Glutamatergic neuron (in vitro differentiated cells): ENCODE measurements at regions not wholly inside any gene's neighbourhood (a gene's known extent, or its start where the extent isn't known, plus 50 kb on each side); places are given as distances from the start of the nearest gene placed in this dataset.

ENCODE experiments used
- DNase-seq: peaks from one replicate; pipeline ENCODE4 v3.0.0; 2022
- H3K27ac Mint-ChIP-seq: one replicate; pipeline ENCODE4 v1.8.0; 2020; ENCODE audit warnings: mild to moderate bottlenecking, mixed read lengths, inconsistent platforms; ENCODE audit not compliant: unreplicated experiment
- H3K27me3 Mint-ChIP-seq: one replicate; pipeline ENCODE4 v1.8.0; 2020; ENCODE audit warnings: mild to moderate bottlenecking, moderate library complexity, mixed read lengths, inconsistent platforms; ENCODE audit not compliant: unreplicated experiment
- H3K36me3 Mint-ChIP-seq: one replicate; pipeline ENCODE4 v1.8.0; 2020; ENCODE audit warnings: mild to moderate bottlenecking, mixed read lengths, inconsistent platforms; ENCODE audit not compliant: unreplicated experiment
- H3K4me1 Mint-ChIP-seq: one replicate; pipeline ENCODE4 v1.8.0; 2020; ENCODE audit warnings: mild to moderate bottlenecking, low read depth, mixed read lengths, inconsistent platforms; ENCODE audit not compliant: unreplicated experiment
- H3K4me3 Mint-ChIP-seq: one replicate; pipeline ENCODE4 v1.8.0; 2020; ENCODE audit warnings: mild to moderate bottlenecking, mixed read lengths, inconsistent platforms; ENCODE audit not compliant: unreplicated experiment
- H3K9me3 Mint-ChIP-seq: one replicate; pipeline ENCODE4 v1.8.0; 2020; ENCODE audit warnings: mild to moderate bottlenecking, moderate library complexity, mixed read lengths, inconsistent platforms; ENCODE audit not compliant: unreplicated experiment
- CTCF ChIP-seq: fragments of 200-600 bp; sonication (generic); IDR thresholded peaks from one replicate; pipeline ENCODE4 v1.5.0; 2021; ENCODE audit not compliant: partially characterized antibody, unreplicated experiment

DNA sequence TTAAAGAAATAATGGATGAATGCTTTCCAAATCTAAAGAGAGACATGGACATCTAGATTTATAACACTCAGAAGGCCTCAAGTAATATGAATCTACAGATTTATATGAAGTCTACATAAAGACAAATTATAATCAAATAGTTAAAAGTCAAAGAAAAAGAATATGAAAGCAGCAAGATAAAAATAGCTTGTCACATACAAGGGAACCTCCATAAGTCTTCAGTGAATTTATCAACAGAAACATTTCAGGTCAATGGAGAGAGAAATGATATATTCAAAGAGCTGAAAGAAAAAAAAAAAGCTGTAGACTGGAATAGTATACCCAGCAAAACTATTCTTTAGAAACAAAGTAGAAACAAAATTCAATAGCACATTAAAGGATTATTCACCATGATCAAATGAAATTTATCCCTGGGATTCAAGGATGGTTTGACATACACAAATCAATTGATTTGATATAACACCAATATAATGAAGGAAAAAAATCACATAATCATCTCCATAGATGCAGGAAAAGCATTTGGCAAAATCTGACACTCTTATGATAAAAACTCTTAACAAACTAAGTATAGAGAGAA is 346.6 kb upstream of the PABPC4L start:
- H3K9me3 Mint-ChIP-seq = no peaks in the 10 kb centered on the region
- H3K27ac Mint-ChIP-seq = no peak overlapping the region
- H3K4me3 Mint-ChIP-seq = no peak overlapping the region
- no peak for TF ChIP-seq CTCF
- no peaks in the 10 kb centered on the region for H3K4me1 Mint-ChIP-seq
- no peak for DNase-seq
- H3K36me3 Mint-ChIP-seq = peaks cover 13% of the 10 kb centered on the region
- peaks cover 1% of the 10 kb centered on the region for H3K27me3 Mint-ChIP-seq

DNA sequence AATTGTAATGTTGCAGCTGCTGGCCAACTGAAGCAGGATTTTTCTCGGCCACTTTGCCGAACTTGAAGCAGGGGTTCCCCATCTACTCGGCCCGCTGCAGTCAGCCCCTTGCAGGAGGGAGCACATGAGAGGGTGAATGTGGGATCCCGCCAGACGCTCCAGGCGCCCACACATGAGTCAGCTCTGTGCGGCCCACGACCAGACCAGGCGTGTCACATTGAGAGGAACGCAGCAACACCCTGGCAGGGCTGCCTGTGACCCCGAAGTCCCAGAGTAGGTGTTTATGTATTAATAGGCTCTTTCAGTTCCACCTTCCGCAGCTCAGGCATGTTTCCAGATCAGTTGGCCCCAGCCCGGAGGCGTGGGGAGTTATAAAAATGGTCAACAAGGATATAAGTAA is 344.7 kb upstream of the PABPC4L start:
- no peak overlapping the region for H3K27ac Mint-ChIP-seq
- no peak for TF ChIP-seq CTCF
- peaks cover 1% of the 10 kb centered on the region for H3K27me3 Mint-ChIP-seq
- H3K4me3 Mint-ChIP-seq = no peak overlapping the region
- H3K4me1 Mint-ChIP-seq = no peaks in the 10 kb centered on the region
- H3K36me3 Mint-ChIP-seq = peaks cover 13% of the 10 kb centered on the region
- no peak for DNase-seq
- no peaks in the 10 kb centered on the region for H3K9me3 Mint-ChIP-seq

DNA sequence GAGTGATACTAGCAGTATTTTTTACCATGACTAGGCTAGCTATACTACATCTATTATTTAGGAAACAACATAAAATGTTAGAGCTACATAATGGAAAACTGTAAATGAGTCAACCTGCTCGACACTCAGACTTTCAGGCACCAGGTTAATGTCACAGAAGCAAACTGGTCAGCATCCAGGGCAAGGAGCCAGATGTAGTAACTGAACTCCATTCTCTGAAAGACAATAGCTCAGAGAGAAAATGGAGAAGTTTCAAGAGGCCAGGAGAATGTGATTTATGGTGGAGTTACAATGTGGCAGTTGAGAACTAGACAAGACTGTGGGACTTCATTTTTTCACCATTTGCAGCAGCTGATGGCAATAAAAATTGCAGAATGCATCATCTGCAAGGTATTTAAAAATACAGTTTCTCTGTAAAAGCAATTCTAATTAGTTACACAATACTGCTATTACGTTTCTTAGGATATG is 342.7 kb upstream of the PABPC4L start:
- H3K4me3 Mint-ChIP-seq = no peak overlapping the region
- DNase-seq = no peak
- H3K27me3 Mint-ChIP-seq = peaks cover 1% of the 10 kb centered on the region
- no peak overlapping the region for H3K27ac Mint-ChIP-seq
- H3K36me3 Mint-ChIP-seq = peaks cover 13% of the 10 kb centered on the region
- H3K4me1 Mint-ChIP-seq = no peaks in the 10 kb centered on the region
- TF ChIP-seq CTCF = no peak
- H3K9me3 Mint-ChIP-seq = no peaks in the 10 kb centered on the region

DNA sequence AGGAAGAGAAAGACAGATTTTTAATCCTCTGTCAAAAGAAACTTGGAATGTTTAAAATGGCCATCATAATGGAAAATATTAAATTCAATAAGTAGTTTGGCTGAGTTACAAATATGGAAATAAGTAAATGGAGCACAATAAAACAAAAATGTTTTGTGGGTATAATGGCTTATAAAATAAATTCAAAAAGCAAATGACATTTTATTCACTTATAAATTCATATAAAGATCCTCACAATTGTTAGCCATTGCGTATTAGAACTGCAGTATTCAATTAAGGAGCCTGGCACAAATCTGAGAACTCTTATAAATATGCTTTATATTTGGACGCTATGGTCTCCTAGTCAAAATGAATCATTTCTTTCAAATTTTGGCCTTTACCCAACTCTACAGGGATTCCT is 339.0 kb upstream of the PABPC4L start:
- H3K27me3 Mint-ChIP-seq = peaks cover 1% of the 10 kb centered on the region
- H3K9me3 Mint-ChIP-seq = no peaks in the 10 kb centered on the region
- H3K4me3 Mint-ChIP-seq = no peak overlapping the region
- H3K4me1 Mint-ChIP-seq = no peaks in the 10 kb centered on the region
- DNase-seq = no peak
- TF ChIP-seq CTCF = no peak
- no peak overlapping the region for H3K27ac Mint-ChIP-seq
- H3K36me3 Mint-ChIP-seq = no peaks in the 10 kb centered on the region

GRCh38 chr4:134539729-134540231 is 338.2 kb upstream of the PABPC4L start:
- peaks cover 1% of the 10 kb centered on the region for H3K27me3 Mint-ChIP-seq
- H3K27ac Mint-ChIP-seq = no peak overlapping the region
- no peak overlapping the region for H3K4me3 Mint-ChIP-seq
- H3K4me1 Mint-ChIP-seq = no peaks in the 10 kb centered on the region
- H3K36me3 Mint-ChIP-seq = no peaks in the 10 kb centered on the region
- no peak for TF ChIP-seq CTCF
- H3K9me3 Mint-ChIP-seq = no peaks in the 10 kb centered on the region
- no peak for DNase-seq
